Stomach smooth muscle (tissue), 2 donors: ENCODE measurements at regions not wholly inside any gene's neighbourhood (a gene's known extent, or its start where the extent isn't known, plus 50 kb on each side); places are given as distances from the start of the nearest gene placed in this dataset.
A peak's percentile ranks its signal among the peaks of the same experiment; 100 is the strongest.

Experiments
- H3K27ac ChIP-seq: one replicate; pipeline ENCODE4 v1.7.0; 2013; ENCODE audit warnings: mild to moderate bottlenecking, low read length, inconsistent platforms
- H3K27me3 ChIP-seq, 2 donors: one replicate each; pipeline ENCODE4 v1.7.0; 2013; ENCODE audit warnings: low read length in 2 of 2; ENCODE audit not compliant: insufficient read depth in 2 of 2, control insufficient read depth in 1 of 2
- H3K36me3 ChIP-seq, 2 donors: one replicate each; pipeline ENCODE4 v1.7.0; 2013; ENCODE audit warnings: low read length in 2 of 2; ENCODE audit not compliant: control insufficient read depth in 2 of 2, insufficient read depth in 2 of 2
- H3K4me1 ChIP-seq: one replicate; pipeline ENCODE4 v1.7.0; 2013; ENCODE audit warnings: low read length; ENCODE audit not compliant: control insufficient read depth, insufficient read depth
- H3K4me3 ChIP-seq, 2 donors: one replicate each; pipeline ENCODE4 v1.7.0; 2013; ENCODE audit warnings: low read length in 2 of 2
- H3K9ac ChIP-seq, 2 donors: one replicate each; pipeline ENCODE4 v1.7.0; 2013; ENCODE audit warnings: low read length in 2 of 2, mild to moderate bottlenecking in 1 of 2
- H3K9me3 ChIP-seq, 2 donors: one replicate each; pipeline ENCODE4 v1.7.0; 2013; ENCODE audit warnings: low read length in 2 of 2; ENCODE audit not compliant: control insufficient read depth in 2 of 2
- donor health status: healthy.
- donor health status: Pancreatic carcinoma.

GRCh38 chr2:64328756-64329155 is 125.2 kb upstream of the LGALSL start:
- no peak overlapping the region for H3K27ac ChIP-seq
- H3K9ac ChIP-seq, result no peak overlapping the region

GRCh38 chr2:64329848-64330247 is 124.1 kb upstream of the LGALSL start:
- H3K27ac ChIP-seq, result peak overlapping the region; percentile 25
- H3K9me3 ChIP-seq, result no peaks in the 10 kb centered on the region
- H3K4me3 ChIP-seq, result no peak overlapping the region
- H3K36me3 ChIP-seq, result no peaks in the 10 kb centered on the region
- H3K4me1 ChIP-seq, result peaks cover 11% of the 10 kb centered on the region
- H3K27me3 ChIP-seq, result no peaks in the 10 kb centered on the region
- H3K9ac ChIP-seq, result no peak overlapping the region

More at GRCh38 chr2:64328756-64329155, 125.2 kb upstream of the LGALSL start:
- H3K4me1 ChIP-seq, result peaks cover 11% of the 10 kb centered on the region
- H3K4me3 ChIP-seq, result no peak overlapping the region
- no peaks in the 10 kb centered on the region for H3K9me3 ChIP-seq
- no peaks in the 10 kb centered on the region for H3K27me3 ChIP-seq
- no peaks in the 10 kb centered on the region for H3K36me3 ChIP-seq

GRCh38 chr2:64330281-64331113 is 123.5 kb upstream of the LGALSL start:
- Histone ChIP-seq H3K4me1 (peaks cover 11% of the 10 kb centered on the region), H3K9me3 (no peaks in the 10 kb centered on the region), H3K4me3 (peak overlapping the region; percentile 56 to 65), H3K27me3 (no peaks in the 10 kb centered on the region), H3K9ac (peak overlapping the region; percentile 21 to 51), H3K27ac (peak overlapping the region; percentile 25), H3K36me3 (no peaks in the 10 kb centered on the region)

GRCh38 chr2:64331114-64331645 is 122.8 kb upstream of the LGALSL start:
- Histone ChIP-seq H3K36me3 (no peaks in the 10 kb centered on the region), H3K9ac (peak overlapping the region in 1 of 2 donors; percentile 51), H3K27ac (no peak overlapping the region), H3K27me3 (no peaks in the 10 kb centered on the region), H3K9me3 (no peaks in the 10 kb centered on the region), H3K4me3 (peak overlapping the region; percentile 56 to 65), H3K4me1 (peaks cover 11% of the 10 kb centered on the region)

- no peaks in the 10 kb centered on the region for H3K36me3 ChIP-seq
- no peak overlapping the region for H3K4me3 ChIP-seq
- no peak overlapping the region for H3K27ac ChIP-seq
- no peaks in the 10 kb centered on the region for H3K9me3 ChIP-seq
- H3K9ac ChIP-seq, result no peak overlapping the region
- peaks cover 11% of the 10 kb centered on the region for H3K4me1 ChIP-seq
- no peaks in the 10 kb centered on the region for H3K27me3 ChIP-seq
Observed at GRCh38 chr2:64331849-64332699, 121.9 kb upstream of the LGALSL start.

- Histone ChIP-seq H3K9ac (no peak overlapping the region), H3K27ac (no peak overlapping the region), H3K36me3 (no peaks in the 10 kb centered on the region), H3K27me3 (no peaks in the 10 kb centered on the region), H3K4me3 (no peak overlapping the region), H3K4me1 (no peaks in the 10 kb centered on the region), H3K9me3 (no peaks in the 10 kb centered on the region)
Observed at GRCh38 chr2:64336171-64336570, 117.8 kb upstream of the LGALSL start.

- H3K9ac ChIP-seq, result no peak overlapping the region
- H3K27me3 ChIP-seq, result no peaks in the 10 kb centered on the region
- H3K27ac ChIP-seq, result no peak overlapping the region
- no peaks in the 10 kb centered on the region for H3K9me3 ChIP-seq
- no peaks in the 10 kb centered on the region for H3K36me3 ChIP-seq
- H3K4me3 ChIP-seq, result no peak overlapping the region
- no peaks in the 10 kb centered on the region for H3K4me1 ChIP-seq
Observed at GRCh38 chr2:64337314-64337713, 116.6 kb upstream of the LGALSL start.

- Histone ChIP-seq H3K9me3 (no peaks in the 10 kb centered on the region), H3K27ac (no peak overlapping the region), H3K4me1 (no peaks in the 10 kb centered on the region), H3K36me3 (no peaks in the 10 kb centered on the region), H3K9ac (no peak overlapping the region), H3K4me3 (no peak overlapping the region), H3K27me3 (no peaks in the 10 kb centered on the region)
Observed at GRCh38 chr2:64338108-64338507, 115.9 kb upstream of the LGALSL start.

GRCh38 chr2:64338910-64339500 is 115.0 kb upstream of the LGALSL start:
- Histone ChIP-seq H3K27ac (no peak overlapping the region), H3K4me3 (no peak overlapping the region)

GRCh38 chr2:64341461-64341860 is 112.5 kb upstream of the LGALSL start:
- no peaks in the 10 kb centered on the region for H3K27me3 ChIP-seq
- no peaks in the 10 kb centered on the region for H3K9me3 ChIP-seq
- H3K4me3 ChIP-seq, result no peak overlapping the region
- H3K9ac ChIP-seq, result no peak overlapping the region
- H3K36me3 ChIP-seq, result no peaks in the 10 kb centered on the region
- H3K4me1 ChIP-seq, result no peaks in the 10 kb centered on the region
- H3K27ac ChIP-seq, result no peak overlapping the region

More at GRCh38 chr2:64338910-64339500, 115.0 kb upstream of the LGALSL start:
- H3K9ac ChIP-seq, result no peak overlapping the region
- H3K4me1 ChIP-seq, result no peaks in the 10 kb centered on the region
- no peaks in the 10 kb centered on the region for H3K9me3 ChIP-seq
- no peaks in the 10 kb centered on the region for H3K36me3 ChIP-seq
- H3K27me3 ChIP-seq, result no peaks in the 10 kb centered on the region
